Uterus (tissue), 2 donors: ENCODE measurements at regions not wholly inside any gene's neighbourhood (a gene's known extent, or its start where the extent isn't known, plus 50 kb on each side); places are given as distances from the start of the nearest gene placed in this dataset.

ENCODE experiments used
- POLR2A ChIP-seq, 2 donors: fragments of 450-650 bp; IDR thresholded peaks; one replicate each; pipeline ENCODE4 v1.6.1; 2016; ENCODE audit warnings: antibody characterized with exemption in 2 of 2, mild to moderate bottlenecking in 1 of 2, moderate library complexity in 1 of 2
- TF ChIP-seq, protein P1 (sequence below), 4 experiments: fragments of 200-600 bp in 2 of 4; fragments of 450-650 bp in 2 of 4; sonication (generic) in 2 of 4; IDR thresholded peaks; one replicate each; pipeline ENCODE4 v1.5.1; 2016 to 2019; ENCODE audit warnings: antibody characterized with exemption in 4 of 4, mild to moderate bottlenecking in 2 of 4, moderate library complexity in 1 of 4

DNA sequence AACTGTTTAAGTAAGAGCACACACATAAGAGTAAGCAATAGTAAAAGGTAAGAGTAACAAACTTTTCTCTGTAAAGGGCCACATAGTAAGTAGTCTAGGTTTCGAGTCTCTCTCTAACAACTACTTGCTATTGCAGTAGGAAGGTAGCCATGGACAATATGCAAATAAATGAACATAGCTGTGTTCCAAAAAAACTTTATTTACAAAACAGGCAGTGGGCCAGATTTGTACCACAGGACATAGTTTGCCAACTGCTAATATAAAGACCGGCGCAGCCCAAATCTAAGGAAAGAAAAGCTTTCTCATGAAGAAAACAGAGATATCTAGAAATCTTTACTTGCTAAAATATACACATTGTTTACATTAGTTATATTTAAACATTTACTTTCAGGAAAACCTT is 239.0 kb upstream of the EGLN3 start:
- TF ChIP-seq, protein P1, sequence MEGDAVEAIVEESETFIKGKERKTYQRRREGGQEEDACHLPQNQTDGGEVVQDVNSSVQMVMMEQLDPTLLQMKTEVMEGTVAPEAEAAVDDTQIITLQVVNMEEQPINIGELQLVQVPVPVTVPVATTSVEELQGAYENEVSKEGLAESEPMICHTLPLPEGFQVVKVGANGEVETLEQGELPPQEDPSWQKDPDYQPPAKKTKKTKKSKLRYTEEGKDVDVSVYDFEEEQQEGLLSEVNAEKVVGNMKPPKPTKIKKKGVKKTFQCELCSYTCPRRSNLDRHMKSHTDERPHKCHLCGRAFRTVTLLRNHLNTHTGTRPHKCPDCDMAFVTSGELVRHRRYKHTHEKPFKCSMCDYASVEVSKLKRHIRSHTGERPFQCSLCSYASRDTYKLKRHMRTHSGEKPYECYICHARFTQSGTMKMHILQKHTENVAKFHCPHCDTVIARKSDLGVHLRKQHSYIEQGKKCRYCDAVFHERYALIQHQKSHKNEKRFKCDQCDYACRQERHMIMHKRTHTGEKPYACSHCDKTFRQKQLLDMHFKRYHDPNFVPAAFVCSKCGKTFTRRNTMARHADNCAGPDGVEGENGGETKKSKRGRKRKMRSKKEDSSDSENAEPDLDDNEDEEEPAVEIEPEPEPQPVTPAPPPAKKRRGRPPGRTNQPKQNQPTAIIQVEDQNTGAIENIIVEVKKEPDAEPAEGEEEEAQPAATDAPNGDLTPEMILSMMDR (IDR thresholded peaks at IDR 0.05), result no peak
- TF ChIP-seq POLR2A (IDR thresholded peaks at IDR 0.05), result no peak
